ENCODE measurements at regions not wholly inside any gene's neighbourhood (a gene's known extent, or its start where the extent isn't known, plus 50 kb on each side); places are given as distances from the start of the nearest gene placed in this dataset.

DNA sequence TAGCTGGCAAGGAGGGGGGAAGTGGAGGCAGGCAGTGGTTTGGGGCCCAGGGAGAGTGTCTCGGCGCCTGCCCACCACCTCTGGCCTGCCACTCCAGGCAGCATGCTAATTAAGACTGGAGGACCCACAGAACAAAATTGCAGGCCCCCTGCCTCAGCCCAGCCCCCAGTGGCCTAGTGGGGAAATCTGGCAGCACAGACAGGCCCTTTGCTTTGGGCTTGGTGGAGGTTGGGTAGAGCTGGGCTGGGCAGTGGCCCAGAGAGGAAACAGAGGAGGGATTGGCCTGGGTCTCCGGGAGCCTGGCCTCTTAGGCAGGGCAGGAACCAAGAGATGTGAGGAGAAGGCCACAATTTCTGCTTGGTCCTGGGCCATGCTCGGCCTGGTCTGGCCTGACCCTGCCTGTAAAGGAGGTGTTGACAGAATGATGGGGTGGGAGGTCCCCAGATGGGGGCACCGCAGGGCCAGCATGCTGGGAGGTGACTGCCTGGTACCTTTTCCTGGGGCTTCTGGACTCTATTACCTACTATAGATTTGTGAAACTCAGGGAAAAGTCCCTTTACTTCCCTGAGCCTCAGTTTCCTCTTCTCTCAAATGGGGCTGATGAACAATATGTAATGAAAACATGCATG, 92.4 kb upstream of the PJA1 start:
- TF ChIP-seq FOXM1 (IDR thresholded peaks at IDR 0.05; ENCODE audit: borderline replicate concordance, low read depth) (no peak), NFIC (IDR thresholded peaks at IDR 0.05) (no peak), CREB1 (IDR thresholded peaks at IDR 0.05; ENCODE audit: low read depth) (no peak), CEBPB (IDR thresholded peaks at IDR 0.05) (no peak), ZBTB7A (IDR thresholded peaks at IDR 0.05; ENCODE audit: low read depth) (no peak), TCF12 (IDR thresholded peaks at IDR 0.05; ENCODE audit: low read depth) (no peak), TAF1 (IDR thresholded peaks at IDR 0.05; ENCODE audit: low read depth) (no peak), RAD21 (IDR thresholded peaks at IDR 0.05; ENCODE audit: low read depth) (no peak), TEAD4 (IDR thresholded peaks at IDR 0.05) (no peak), EGR1 (IDR thresholded peaks at IDR 0.05) (no peak), YY1 (IDR thresholded peaks at IDR 0.05; ENCODE audit: low read depth) (no peak)
- TF ChIP-seq, protein P1, sequence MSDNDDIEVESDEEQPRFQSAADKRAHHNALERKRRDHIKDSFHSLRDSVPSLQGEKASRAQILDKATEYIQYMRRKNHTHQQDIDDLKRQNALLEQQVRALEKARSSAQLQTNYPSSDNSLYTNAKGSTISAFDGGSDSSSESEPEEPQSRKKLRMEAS (IDR thresholded peaks at IDR 0.05): no peak
- TF ChIP-seq, protein P2, sequence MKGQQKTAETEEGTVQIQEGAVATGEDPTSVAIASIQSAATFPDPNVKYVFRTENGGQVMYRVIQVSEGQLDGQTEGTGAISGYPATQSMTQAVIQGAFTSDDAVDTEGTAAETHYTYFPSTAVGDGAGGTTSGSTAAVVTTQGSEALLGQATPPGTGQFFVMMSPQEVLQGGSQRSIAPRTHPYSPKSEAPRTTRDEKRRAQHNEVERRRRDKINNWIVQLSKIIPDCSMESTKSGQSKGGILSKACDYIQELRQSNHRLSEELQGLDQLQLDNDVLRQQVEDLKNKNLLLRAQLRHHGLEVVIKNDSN (IDR thresholded peaks at IDR 0.05): no peak
- TF ChIP-seq, protein P3, sequence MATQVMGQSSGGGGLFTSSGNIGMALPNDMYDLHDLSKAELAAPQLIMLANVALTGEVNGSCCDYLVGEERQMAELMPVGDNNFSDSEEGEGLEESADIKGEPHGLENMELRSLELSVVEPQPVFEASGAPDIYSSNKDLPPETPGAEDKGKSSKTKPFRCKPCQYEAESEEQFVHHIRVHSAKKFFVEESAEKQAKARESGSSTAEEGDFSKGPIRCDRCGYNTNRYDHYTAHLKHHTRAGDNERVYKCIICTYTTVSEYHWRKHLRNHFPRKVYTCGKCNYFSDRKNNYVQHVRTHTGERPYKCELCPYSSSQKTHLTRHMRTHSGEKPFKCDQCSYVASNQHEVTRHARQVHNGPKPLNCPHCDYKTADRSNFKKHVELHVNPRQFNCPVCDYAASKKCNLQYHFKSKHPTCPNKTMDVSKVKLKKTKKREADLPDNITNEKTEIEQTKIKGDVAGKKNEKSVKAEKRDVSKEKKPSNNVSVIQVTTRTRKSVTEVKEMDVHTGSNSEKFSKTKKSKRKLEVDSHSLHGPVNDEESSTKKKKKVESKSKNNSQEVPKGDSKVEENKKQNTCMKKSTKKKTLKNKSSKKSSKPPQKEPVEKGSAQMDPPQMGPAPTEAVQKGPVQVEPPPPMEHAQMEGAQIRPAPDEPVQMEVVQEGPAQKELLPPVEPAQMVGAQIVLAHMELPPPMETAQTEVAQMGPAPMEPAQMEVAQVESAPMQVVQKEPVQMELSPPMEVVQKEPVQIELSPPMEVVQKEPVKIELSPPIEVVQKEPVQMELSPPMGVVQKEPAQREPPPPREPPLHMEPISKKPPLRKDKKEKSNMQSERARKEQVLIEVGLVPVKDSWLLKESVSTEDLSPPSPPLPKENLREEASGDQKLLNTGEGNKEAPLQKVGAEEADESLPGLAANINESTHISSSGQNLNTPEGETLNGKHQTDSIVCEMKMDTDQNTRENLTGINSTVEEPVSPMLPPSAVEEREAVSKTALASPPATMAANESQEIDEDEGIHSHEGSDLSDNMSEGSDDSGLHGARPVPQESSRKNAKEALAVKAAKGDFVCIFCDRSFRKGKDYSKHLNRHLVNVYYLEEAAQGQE (IDR thresholded peaks at IDR 0.05; ENCODE audit: low read depth): no peak

DNA sequence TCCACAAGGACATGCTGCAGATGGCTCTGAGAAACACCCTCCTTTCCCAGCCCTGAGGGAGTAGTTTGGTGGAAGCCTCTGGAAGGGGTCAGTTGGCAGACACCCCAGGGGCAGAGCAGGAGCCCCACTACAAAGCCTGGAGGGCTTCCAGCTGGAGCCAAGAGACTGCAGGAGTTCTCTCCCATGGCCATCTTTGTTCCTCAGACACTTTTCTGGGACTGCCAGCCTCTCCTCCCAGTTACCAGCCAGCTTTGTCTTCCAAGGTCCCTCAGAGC, 91.0 kb upstream of the PJA1 start:
- TF ChIP-seq, protein P3 (IDR thresholded peaks at IDR 0.05; ENCODE audit: low read depth): no peak

DNA sequence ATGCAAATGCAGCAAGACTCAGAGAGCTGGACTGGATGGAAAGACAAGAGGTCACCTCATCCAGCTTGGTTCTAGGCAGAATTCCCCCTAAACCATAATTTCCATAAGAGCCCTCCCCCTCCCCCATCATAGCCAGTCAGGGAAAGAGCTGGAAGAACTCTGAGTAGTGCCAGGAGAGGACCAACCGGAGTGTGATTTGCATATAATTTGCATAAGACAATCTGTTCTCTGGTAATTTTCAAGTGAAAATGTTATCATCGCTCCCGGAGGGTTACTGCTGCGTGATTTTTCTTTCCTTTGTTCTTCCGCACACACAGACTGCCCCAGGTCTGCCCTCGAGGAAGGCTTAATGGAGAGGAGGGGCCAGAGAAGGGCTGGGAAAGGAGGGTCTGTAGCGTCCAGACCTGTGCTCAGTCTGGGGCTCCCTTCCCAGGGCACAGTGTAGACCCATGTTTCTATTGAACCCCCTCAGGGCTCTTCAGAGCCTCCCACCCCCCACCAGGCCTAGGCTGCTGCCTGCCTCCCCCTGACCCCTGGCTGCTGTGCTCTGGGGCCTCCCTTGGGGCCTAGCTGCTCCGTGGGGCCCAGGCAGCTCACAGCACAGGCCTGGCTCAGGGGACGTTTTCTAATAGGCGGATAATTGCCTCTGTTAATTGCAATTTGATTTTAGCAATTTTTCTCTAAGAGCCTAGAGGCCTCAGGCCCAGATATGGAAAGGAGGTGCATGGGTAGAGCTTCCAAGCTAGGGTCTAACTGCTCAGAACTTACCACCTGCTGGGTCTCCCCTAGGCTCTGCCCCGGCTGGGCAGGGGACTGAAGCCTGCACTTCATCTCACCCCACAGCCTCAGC, 90.4 kb upstream of the PJA1 start:
- TF ChIP-seq, protein P1 (IDR thresholded peaks at IDR 0.05): no peak
- TF ChIP-seq YY1 (IDR thresholded peaks at IDR 0.05; ENCODE audit: low read depth): no peak
- TF ChIP-seq NFIC (IDR thresholded peaks at IDR 0.05): no peak
- TF ChIP-seq EGR1 (IDR thresholded peaks at IDR 0.05): no peak
- no peak for TF ChIP-seq EP300 (IDR thresholded peaks at IDR 0.05; ENCODE audit: borderline replicate concordance)
- TF ChIP-seq CEBPB (IDR thresholded peaks at IDR 0.05): no peak
- no peak for TF ChIP-seq FOXM1 (IDR thresholded peaks at IDR 0.05; ENCODE audit: borderline replicate concordance, low read depth)
- no peak for TF ChIP-seq ZBTB7A (IDR thresholded peaks at IDR 0.05; ENCODE audit: low read depth)
- TF ChIP-seq, protein P2 (IDR thresholded peaks at IDR 0.05): no peak
- TF ChIP-seq, protein P3 (IDR thresholded peaks at IDR 0.05; ENCODE audit: low read depth): no peak
- no peak for TF ChIP-seq CREB1 (IDR thresholded peaks at IDR 0.05; ENCODE audit: low read depth)
- TF ChIP-seq TCF12 (IDR thresholded peaks at IDR 0.05; ENCODE audit: low read depth): no peak
- TF ChIP-seq TEAD4 (IDR thresholded peaks at IDR 0.05): no peak
- TF ChIP-seq TAF1 (IDR thresholded peaks at IDR 0.05; ENCODE audit: low read depth): no peak
- TF ChIP-seq RAD21 (IDR thresholded peaks at IDR 0.05; ENCODE audit: low read depth): no peak

DNA sequence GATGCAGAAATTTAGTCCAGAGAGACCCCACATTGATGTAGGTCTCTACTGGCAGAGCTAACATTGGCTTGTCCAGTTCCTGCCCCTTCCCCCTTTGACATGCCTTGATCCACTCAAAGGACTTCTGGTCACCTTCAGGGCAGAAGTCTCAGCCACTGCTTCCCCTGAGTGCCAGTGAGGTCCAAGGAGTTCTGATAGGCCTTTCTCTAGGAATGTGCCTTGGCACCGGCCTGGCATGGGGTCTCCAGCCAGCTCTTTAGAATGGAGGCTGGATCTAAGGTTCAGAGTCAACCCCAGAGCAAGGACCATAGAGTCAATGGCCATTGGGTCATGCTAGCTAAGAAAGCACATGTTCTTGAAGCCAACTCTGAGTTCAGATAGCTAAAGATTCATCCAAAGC, 88.6 kb upstream of the PJA1 start:
- TF ChIP-seq EGR1 (IDR thresholded peaks at IDR 0.05) (no peak), TEAD4 (IDR thresholded peaks at IDR 0.05) (no peak), TAF1 (IDR thresholded peaks at IDR 0.05; ENCODE audit: low read depth) (no peak), EP300 (IDR thresholded peaks at IDR 0.05; ENCODE audit: borderline replicate concordance) (no peak), CREB1 (IDR thresholded peaks at IDR 0.05; ENCODE audit: low read depth) (no peak), RAD21 (IDR thresholded peaks at IDR 0.05; ENCODE audit: low read depth) (no peak), ZBTB7A (IDR thresholded peaks at IDR 0.05; ENCODE audit: low read depth) (no peak), CEBPB (IDR thresholded peaks at IDR 0.05) (no peak), YY1 (IDR thresholded peaks at IDR 0.05; ENCODE audit: low read depth) (no peak), NFIC (IDR thresholded peaks at IDR 0.05) (no peak), TCF12 (IDR thresholded peaks at IDR 0.05; ENCODE audit: low read depth) (no peak), FOXM1 (IDR thresholded peaks at IDR 0.05; ENCODE audit: borderline replicate concordance, low read depth) (no peak)
- TF ChIP-seq, protein P2 (IDR thresholded peaks at IDR 0.05): no peak
- TF ChIP-seq, protein P3 (IDR thresholded peaks at IDR 0.05; ENCODE audit: low read depth): no peak
- TF ChIP-seq, protein P1 (IDR thresholded peaks at IDR 0.05): no peak

Measured in Ishikawa (cell line).